Ovary (tissue), 3 donors: ENCODE measurements at regions not wholly inside any gene's neighbourhood (a gene's known extent, or its start where the extent isn't known, plus 50 kb on each side); places are given as distances from the start of the nearest gene placed in this dataset.

Experiments used
- EP300 ChIP-seq: sonication (generic); formaldehyde crosslinking; IDR thresholded peaks from one replicate; pipeline ENCODE4 v1.6.1; 2017; ENCODE audit warnings: antibody characterized with exemption
- TF ChIP-seq, protein P1 (sequence below), 3 donors: fragments of 450-650 bp in 2 of 3; fragments of 200-600 bp in 1 of 3; IDR thresholded peaks; one replicate each; pipeline versions ENCODE4 v1.5.1 to v1.8.0; 2016 to 2022; ENCODE audit warnings: antibody characterized with exemption in 3 of 3, mild to moderate bottlenecking in 1 of 3
- donor health status: DM: no; HTN: no; CAD: no.

- no peak for TF ChIP-seq EP300
- TF ChIP-seq, protein P1, sequence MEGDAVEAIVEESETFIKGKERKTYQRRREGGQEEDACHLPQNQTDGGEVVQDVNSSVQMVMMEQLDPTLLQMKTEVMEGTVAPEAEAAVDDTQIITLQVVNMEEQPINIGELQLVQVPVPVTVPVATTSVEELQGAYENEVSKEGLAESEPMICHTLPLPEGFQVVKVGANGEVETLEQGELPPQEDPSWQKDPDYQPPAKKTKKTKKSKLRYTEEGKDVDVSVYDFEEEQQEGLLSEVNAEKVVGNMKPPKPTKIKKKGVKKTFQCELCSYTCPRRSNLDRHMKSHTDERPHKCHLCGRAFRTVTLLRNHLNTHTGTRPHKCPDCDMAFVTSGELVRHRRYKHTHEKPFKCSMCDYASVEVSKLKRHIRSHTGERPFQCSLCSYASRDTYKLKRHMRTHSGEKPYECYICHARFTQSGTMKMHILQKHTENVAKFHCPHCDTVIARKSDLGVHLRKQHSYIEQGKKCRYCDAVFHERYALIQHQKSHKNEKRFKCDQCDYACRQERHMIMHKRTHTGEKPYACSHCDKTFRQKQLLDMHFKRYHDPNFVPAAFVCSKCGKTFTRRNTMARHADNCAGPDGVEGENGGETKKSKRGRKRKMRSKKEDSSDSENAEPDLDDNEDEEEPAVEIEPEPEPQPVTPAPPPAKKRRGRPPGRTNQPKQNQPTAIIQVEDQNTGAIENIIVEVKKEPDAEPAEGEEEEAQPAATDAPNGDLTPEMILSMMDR (IDR thresholded peaks at IDR 0.05): no peak
Measured at GRCh38 chr1:177429234-177429633, 258.5 kb downstream of the BRINP2 start.
